T47D (cell line): ENCODE measurements at regions not wholly inside any gene's neighbourhood (a gene's known extent, or its start where the extent isn't known, plus 50 kb on each side); places are given as distances from the start of the nearest gene placed in this dataset.
"Not testable (repeated sequence)": the region's sequence is repeated elsewhere in the genome, so short reads cannot be mapped to it uniquely, and the experiment has no call there.

ENCODE experiments used
- DNase-seq, 2 experiments: peaks; one replicate each; pipeline versions ENCODE4 v3.0.0 to v3.0.0-alpha.2; 2011 to 2012; ENCODE audit warnings: low read depth in 1 of 2, low spot score in 1 of 2
- JUND ChIP-seq: IDR thresholded peaks from 2 replicates; pipeline ENCODE4 v1.6.1; 2012; ENCODE audit warnings: low read depth
- in situ Hi-C: cut with HindIII; loops from 2 replicates; pipeline ENCODE4 v1.10.0; 2016; ENCODE audit warnings: low sequenced_read_pairs, low pct_unique_long_range_greater_than_20kb

DNA sequence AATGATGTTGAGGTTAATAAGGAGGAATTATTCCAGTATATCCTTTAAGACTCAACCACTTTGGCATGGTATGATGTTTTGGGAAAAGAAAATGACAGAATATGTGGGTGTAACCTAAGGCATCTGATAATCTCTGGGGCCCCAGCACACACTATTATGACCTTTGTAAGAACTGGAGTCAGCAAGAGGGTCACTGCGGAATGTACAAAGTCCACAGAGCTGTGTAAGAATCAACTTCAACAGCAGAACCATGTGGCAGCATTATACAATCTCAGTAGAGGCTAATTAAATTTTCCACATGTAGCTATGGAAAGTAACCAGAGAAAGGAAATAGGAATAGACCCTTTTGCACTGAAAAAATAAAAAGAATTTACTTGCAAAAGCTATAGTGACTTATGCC lies 445.1 kb upstream of the UBE2E3 start:
- no peak for DNase-seq
- no peak for TF ChIP-seq JUND
- in situ Hi-C loops, result no loop called here

DNA sequence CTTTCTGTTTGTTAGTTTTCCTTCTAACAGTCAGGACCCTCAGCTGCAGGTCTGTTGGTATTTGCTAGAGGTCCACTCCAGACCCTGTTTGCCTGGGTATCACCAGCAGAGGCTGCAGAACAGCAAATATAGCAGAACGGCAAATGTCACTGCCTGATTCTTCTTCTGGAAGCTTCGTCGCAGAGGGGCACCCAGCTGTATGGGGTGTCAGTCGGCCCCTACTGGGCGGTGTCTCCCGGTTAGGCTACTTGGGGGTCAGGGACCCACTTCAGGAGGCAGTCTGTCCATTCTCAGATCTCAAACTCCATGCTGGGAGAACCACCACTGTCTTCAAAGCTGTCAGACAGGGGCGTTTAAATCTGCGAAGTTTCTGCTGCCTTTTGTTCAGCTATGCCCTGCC lies 448.6 kb upstream of the UBE2E3 start:
- in situ Hi-C loops, DNase-seq: not testable (repeated sequence)

DNA sequence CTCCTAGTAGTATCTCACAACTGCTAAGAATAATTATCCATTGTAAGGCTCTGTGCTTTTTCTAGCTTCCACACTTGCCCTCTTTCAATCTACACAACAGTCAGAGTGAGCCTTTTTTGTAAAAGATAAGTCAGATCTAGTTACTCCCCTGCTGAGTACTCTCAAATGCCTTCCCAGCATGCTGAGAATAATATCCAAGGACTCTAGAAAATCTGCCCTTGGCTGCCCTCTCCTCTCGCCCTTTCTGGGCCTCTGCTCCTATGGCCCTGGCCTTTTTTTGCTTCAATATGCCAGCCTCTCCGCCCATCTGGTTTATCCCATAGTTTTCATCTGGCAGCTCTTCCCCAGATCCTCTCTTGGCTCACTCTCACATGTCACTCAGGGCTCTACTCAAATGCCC lies 455.9 kb upstream of the UBE2E3 start:
- no peak for DNase-seq
- no peak for TF ChIP-seq JUND
- in situ Hi-C loops, result no loop called here

DNA sequence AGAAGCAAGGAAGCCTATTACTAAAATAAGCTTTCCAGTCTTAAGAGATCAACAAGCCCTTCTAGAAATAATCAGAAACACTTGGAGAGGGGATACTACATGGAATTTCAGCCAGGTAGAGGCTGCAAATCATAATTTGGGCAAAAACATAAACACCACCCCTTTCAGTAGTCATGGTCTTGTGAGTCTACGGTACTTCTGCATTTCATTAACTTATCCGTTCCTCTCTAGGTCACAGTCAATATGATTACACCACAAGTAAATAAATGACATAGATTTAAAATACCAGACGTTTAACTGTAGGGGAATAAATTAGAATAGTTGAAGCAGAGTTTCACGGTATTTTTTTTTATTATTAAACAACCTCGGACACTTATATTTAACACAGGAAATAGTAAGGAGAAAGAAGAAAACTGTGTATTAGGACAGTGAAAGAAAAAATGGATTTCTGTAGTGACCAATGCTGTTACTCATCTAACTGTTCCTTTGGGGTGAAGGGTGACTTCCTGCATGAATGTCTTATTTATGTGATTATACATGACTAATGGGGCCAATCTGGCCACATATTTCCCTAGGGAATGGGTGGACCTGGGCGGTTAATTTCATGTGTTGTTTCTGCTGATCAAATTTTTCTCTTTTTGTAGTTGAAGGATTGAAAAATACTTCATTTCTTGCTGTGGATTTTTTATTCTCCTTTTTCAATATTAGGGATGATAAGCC lies 456.6 kb upstream of the UBE2E3 start:
- no peak for TF ChIP-seq JUND
- DNase-seq, result no peak

DNA sequence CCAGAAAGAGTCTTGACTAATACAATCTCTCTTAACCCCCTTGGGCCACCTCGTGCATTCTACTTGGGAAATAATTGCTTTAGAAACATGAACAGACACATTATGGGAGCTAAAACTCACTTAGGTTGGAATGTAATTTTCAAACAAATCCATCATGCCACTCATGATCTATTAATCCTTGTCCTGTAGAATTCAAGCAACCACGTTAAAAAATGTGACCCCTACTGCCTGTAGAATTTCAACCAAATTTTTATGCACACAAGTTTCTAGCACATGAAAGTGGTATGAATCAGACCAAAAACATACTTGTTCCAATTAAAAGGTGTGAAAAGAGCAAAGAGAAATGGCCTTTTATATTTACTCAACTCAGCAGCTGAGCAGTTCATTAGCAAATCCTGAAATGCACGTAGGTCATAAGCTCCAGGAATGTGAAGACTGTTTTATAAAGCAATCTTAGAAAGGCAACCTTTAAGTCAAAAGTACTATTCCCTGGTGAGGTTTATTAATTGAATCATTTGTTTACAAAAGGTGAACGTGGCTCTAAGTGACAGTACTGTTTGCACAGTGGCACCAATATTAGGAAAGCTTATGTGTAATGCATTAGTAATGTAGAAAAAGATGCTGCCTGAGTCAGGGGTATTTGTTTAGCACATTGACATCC lies 459.4 kb upstream of the UBE2E3 start:
- DNase-seq, result no peak
- no peak for TF ChIP-seq JUND
- in situ Hi-C loops, result no loop called here

More for the DNA sequence above, 456.6 kb upstream of the UBE2E3 start:
- in situ Hi-C loops, result no loop called here

DNA sequence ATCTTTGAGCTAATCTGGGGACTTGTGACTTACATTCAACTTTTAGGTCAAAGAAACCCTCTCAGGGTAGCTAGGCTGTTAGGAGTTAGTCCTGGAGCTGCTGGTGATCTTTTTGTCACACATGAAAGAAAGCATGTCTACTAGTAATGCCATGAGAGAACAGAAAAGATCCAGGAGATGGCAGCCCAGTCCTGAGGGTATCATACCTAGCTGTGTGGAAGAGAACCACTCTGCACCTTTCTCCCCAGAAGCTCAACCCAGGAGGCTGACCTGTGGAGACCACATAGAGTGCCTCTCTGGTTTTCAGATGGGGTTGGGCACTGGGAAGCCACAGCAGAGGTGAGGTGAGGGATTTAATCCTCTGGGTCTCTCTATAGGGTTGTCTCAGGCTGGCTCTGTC lies 460.2 kb upstream of the UBE2E3 start:
- in situ Hi-C loops, result no loop called here
- TF ChIP-seq JUND, result no peak
- peak; percentile 4 to 50 for DNase-seq

DNA sequence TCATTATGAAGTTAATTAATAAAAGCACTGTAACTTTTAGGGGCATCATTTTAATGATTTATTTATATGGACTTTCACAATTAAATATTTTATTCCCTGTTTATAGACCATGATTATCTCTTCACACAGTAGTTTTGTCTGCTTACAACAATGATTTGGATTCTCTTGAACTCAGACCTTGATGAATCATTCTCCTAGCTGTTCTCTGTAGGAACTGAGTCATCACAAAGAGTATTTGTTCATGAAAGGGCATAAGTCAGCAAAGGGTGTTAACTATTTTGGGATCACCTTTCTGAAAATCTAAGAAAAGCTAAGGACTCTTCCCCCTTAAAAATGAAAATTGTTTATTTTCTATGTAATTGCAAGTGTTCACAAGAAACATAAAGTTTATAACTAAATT lies 461.1 kb upstream of the UBE2E3 start:
- no peak for TF ChIP-seq JUND
- in situ Hi-C loops, result no loop called here
- DNase-seq, result no peak

DNA sequence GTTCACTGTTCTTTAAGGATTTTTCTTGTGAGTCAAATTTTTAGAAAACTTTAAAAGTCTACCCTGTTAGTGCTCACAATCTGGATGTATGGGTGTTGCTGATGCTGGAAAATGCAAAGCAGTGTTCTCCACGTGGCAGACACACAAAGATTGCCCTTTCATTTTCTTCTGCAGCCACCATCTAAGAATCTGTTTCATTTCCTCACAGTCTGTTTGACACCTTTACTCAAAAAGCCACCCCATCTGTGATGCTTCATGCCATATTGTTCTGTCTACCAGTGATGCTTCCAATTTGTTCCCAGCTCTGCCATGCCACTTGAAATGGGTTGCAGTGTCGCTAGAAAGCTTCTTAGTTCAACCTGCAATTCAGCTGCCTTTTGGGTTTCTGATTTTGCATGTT lies 464.2 kb upstream of the UBE2E3 start:
- TF ChIP-seq JUND, result no peak
- no peak for DNase-seq
- in situ Hi-C loops, result no loop called here

DNA sequence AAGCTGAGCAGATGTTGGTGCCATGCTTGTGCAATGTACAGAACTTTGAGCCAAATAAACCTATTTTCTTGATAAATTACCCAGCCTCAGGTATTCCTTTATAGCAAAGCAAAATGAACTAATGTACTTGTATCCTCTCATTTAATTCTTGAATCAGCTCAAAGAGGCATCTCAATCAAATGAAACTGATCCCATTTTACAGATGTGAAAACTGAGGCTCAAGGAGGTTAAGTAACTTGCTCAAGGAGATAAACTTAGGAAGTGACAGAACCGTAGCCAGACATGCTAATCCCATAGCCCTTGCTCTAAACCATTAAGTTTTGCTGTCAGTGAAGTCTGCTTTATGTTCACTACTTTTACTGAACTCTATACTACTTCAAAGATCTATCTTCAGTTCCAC lies 467.0 kb upstream of the UBE2E3 start:
- no peak for DNase-seq
- no peak for TF ChIP-seq JUND
- in situ Hi-C loops, result no loop called here

DNA sequence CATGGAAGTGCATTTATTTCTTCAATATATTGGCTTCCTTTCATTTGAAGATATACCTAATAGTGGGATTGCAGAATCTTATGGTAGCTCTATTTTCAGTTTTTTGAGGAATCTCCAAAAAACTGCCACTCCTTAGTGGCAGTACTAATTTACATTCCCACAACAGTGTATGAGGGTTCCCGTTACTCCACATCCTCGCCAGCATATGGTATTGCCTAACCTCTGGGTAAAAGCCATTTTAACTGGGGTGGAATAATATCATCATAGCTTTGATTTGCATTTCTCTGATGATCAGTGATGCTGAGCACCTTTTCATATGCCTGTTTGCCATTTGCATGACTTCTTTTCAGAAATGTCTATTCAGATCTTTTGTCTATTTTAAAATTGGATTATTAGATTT lies 471.9 kb upstream of the UBE2E3 start:
- in situ Hi-C loops, result no loop called here
- TF ChIP-seq JUND, result no peak
- DNase-seq, result no peak

DNA sequence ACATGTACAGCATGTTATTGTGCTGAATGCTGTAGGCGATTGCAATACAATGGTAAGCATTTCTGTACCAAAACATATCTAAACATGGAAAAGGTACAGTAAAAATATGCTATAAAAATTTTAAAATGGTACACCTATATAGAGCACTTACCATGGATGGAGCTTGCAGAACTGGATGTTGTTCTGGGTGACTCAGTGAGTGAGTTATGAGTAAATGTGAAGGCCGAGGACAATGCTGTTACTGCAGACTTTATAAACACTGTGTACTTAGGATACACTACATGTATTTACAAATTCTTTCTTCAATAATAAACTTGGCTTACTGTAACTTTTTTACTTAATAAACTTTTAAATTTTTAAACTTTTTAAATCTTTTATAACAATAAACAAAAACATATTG lies 473.4 kb upstream of the UBE2E3 start:
- in situ Hi-C loops, result no loop called here
- TF ChIP-seq JUND, result no peak
- no peak for DNase-seq

DNA sequence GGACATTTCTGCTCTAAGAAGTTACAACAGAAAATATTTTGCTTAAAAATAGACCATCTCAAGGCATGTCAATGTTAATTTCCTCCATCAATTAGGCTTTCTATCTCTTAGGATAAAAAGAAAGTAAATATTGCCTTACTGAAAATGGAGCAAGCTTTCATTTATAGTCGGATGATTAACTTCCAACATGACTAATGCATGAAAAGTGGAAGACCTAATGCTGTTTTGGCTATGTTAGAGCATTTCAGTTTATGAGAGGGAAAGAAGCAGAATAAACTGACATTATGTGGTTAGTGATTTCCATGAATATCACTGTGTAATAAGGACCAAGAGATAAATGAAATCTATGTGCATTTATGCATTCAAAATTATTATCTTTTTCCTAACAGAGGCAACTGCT lies 475.2 kb upstream of the UBE2E3 start:
- in situ Hi-C loops, result no loop called here
- no peak for DNase-seq
- TF ChIP-seq JUND, result no peak

DNA sequence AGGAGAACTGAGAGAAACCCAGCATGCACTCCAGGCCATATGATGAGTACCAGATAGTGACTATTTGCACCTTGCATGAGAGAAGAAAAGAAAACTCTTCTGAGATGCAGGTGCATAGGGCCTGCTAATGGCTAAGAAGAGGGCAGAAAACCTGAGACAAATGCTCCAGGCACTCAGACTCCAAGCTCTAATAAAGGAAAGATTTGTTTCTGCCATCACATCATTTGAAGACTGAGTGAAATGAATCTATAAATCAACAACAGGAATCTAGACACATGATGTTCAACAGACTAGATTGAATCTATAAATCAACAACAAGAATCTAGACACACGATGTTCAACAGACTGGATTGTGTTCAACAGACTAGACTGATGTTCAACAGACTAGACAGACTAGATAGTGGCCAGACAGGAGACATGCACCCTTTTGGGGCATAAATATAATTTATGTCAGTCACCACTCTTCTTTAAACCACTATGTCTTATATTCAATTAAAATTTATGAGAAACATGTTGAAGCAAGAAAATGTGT lies 482.7 kb upstream of the UBE2E3 start:
- TF ChIP-seq JUND, result no peak
- no peak for DNase-seq
- in situ Hi-C loops, result no loop called here
